ENCODE measurements at regions not wholly inside any gene's neighbourhood (a gene's known extent, or its start where the extent isn't known, plus 50 kb on each side); places are given as distances from the start of the nearest gene placed in this dataset.

- peak; percentile 22; the same call in 1 of the 2 replicates for TF ChIP-seq GMEB1 (CRISPR knock-in tag; IDR thresholded peaks at IDR 0.05; ENCODE audit: borderline replicate concordance)
- TF ChIP-seq REPIN1 (CRISPR knock-in tag; IDR thresholded peaks at IDR 0.05; ENCODE audit: borderline replicate concordance, low read depth) = peak; percentile 45; the same call in 1 of the 2 replicates
- TF ChIP-seq ARID5B (CRISPR knock-in tag; IDR thresholded peaks at IDR 0.05) = peak; percentile 67
- TF ChIP-seq TARDBP (CRISPR knock-in tag; IDR thresholded peaks at IDR 0.05) = peak; percentile 65
- no peak for TF ChIP-seq FOXC1 (CRISPR knock-in tag; IDR thresholded peaks at IDR 0.05; ENCODE audit: borderline replicate concordance)
- no peak for TF ChIP-seq ZSCAN21 (CRISPR knock-in tag; IDR thresholded peaks at IDR 0.05; ENCODE audit: borderline replicate concordance)
- TF ChIP-seq MYPOP (CRISPR knock-in tag; IDR thresholded peaks at IDR 0.05) = no peak
- no peak for TF ChIP-seq PHF8 (CRISPR knock-in tag; IDR thresholded peaks at IDR 0.05)
- no peak for TF ChIP-seq ARNT2 (CRISPR knock-in tag; IDR thresholded peaks at IDR 0.05; ENCODE audit: low read depth)
- no peak for TF ChIP-seq ATF2 (CRISPR knock-in tag; IDR thresholded peaks at IDR 0.05)
- TF ChIP-seq ELF3 (CRISPR knock-in tag; IDR thresholded peaks at IDR 0.05) = peak; percentile 36; the same call in 1 of the 2 replicates
- TF ChIP-seq ZSCAN5A (CRISPR knock-in tag; IDR thresholded peaks at IDR 0.05; ENCODE audit: borderline replicate concordance) = peak; percentile 50; the same call in 1 of the 2 replicates
- TF ChIP-seq MTF2 (CRISPR knock-in tag; IDR thresholded peaks at IDR 0.05; ENCODE audit: borderline replicate concordance) = no peak
- no peak for TF ChIP-seq DNMT3B (CRISPR knock-in tag; conservative IDR thresholded peaks at IDR 0.05)
- no peak for TF ChIP-seq TBP (CRISPR knock-in tag; IDR thresholded peaks at IDR 0.05)
- TF ChIP-seq GATA4 (IDR thresholded peaks at IDR 0.05; ENCODE audit: borderline replicate concordance, low read depth) = no peak
- TF ChIP-seq NFKBIZ (CRISPR knock-in tag; IDR thresholded peaks at IDR 0.05) = no peak
- peak; percentile 70 for TF ChIP-seq GATAD2A (CRISPR knock-in tag; IDR thresholded peaks at IDR 0.05)
- 0 out of 2 replicates have a peak, but pooled peaks have one; percentile 71 for TF ChIP-seq SMYD3 (CRISPR knock-in tag; IDR thresholded peaks at IDR 0.05)
- TF ChIP-seq ZNF343 (CRISPR knock-in tag; IDR thresholded peaks at IDR 0.05) = peak; percentile 58; the same call in 1 of the 2 replicates
Observed at GRCh38 chr5:142499591-142500226, 174.9 kb upstream of the SPRY4 start (continued).
